Caco-2 (cell line): ENCODE measurements at regions not wholly inside any gene's neighbourhood (a gene's known extent, or its start where the extent isn't known, plus 50 kb on each side); places are given as distances from the start of the nearest gene placed in this dataset.

Experiments used
- BruUV-seq: library from RNA; stranded (reverse); fragments of 400-500 nt; replicated peaks from 2 replicates; lab custom pipeline; 2021; lab: Mats Ljungman, UMichigan
- CTCF ChIA-PET: fragments of 300-600 bp; sonication (Branson Sonifier 250); formaldehyde crosslinking; loops from one replicate; lab custom pipeline; 2022; ENCODE audit warnings: antibody characterized with exemption; lab: Charles Lee
- POLR2A ChIA-PET: fragments of 300-600 bp; sonication (Branson Sonifier 250); formaldehyde crosslinking; loops from one replicate; lab custom pipeline; 2022; ENCODE audit warnings: antibody characterized with exemption; lab: Charles Lee
- DNase-seq, 2 experiments: peaks; one replicate each; pipeline versions ENCODE4 v3.0.0 to v3.0.0-alpha.2; 2020 to 2022
- H3K27me3 ChIP-seq: replicated peaks from 2 replicates; pipeline ENCODE4 v1.6.0; 2011; ENCODE audit warnings: low read length; ENCODE audit not compliant: control insufficient read depth, insufficient read depth
- H3K36me3 ChIP-seq: 2 replicates; pipeline ENCODE4 v1.5.1; 2011; ENCODE audit warnings: low read length; ENCODE audit not compliant: control insufficient read depth, insufficient read depth
- H3K4me1 ChIP-seq: fragments of 250-450 bp; sonication (Bioruptor Pico); 2 replicates; pipeline ENCODE4 v1.5.1; 2020; ENCODE audit warnings: mild to moderate bottlenecking
- H3K4me3 ChIP-seq: 2 replicates; pipeline ENCODE4 v1.5.1; 2011; ENCODE audit warnings: low read depth, mild to moderate bottlenecking, control low read depth, low read length
- H3K9me3 ChIP-seq: fragments of 250-450 bp; sonication (Bioruptor Pico); 2 replicates; pipeline ENCODE4 v1.5.1; 2020; ENCODE audit warnings: mild to moderate bottlenecking, moderate library complexity
- H3K27ac Mint-ChIP-seq: one replicate; pipeline ENCODE4 v1.8.0; 2022; ENCODE audit warnings: mixed read lengths; ENCODE audit not compliant: unreplicated experiment
- H3K27me3 Mint-ChIP-seq: one replicate; pipeline ENCODE4 v1.8.0; 2022; ENCODE audit warnings: mixed read lengths; ENCODE audit not compliant: insufficient read depth, unreplicated experiment
- H3K36me3 Mint-ChIP-seq: one replicate; pipeline ENCODE4 v1.8.0; 2022; ENCODE audit warnings: mild to moderate bottlenecking, mixed read lengths; ENCODE audit not compliant: insufficient read depth, unreplicated experiment
- H3K4me1 Mint-ChIP-seq: one replicate; pipeline ENCODE4 v1.8.0; 2022; ENCODE audit warnings: low read depth, mixed read lengths; ENCODE audit not compliant: unreplicated experiment
- H3K4me3 Mint-ChIP-seq: one replicate; pipeline ENCODE4 v1.8.0; 2022; ENCODE audit warnings: mild to moderate bottlenecking, moderate library complexity, mixed read lengths; ENCODE audit not compliant: unreplicated experiment
- H3K9me3 Mint-ChIP-seq: one replicate; pipeline ENCODE4 v1.8.0; 2022; ENCODE audit warnings: mixed read lengths; ENCODE audit not compliant: unreplicated experiment
- CTCF ChIP-seq, 2 experiments: fragments of 200-600 bp in 1 of 2; IDR thresholded peaks; 1 replicate in 1 of 2; 2 replicates in 1 of 2; pipeline versions ENCODE4 v1.5.1 to v1.8.0; 2011 to 2022; ENCODE audit warnings: antibody characterized with exemption in 1 of 2, control low read depth in 1 of 2, inconsistent platforms in 1 of 2, low read depth in 1 of 2, low read length in 1 of 2, mild to moderate bottlenecking in 1 of 2, moderate library complexity in 1 of 2; ENCODE audit not compliant: insufficient read depth in 1 of 2, severe bottlenecking in 1 of 2, unreplicated experiment in 1 of 2
- intact Hi-C: fragments of 100-400 bp; cut with micrococcal nuclease; formaldehyde crosslinking; loops from one replicate; pipeline ENCODE4 v1.10.0; 2022; ENCODE audit not compliant: unreplicated experiment

GRCh38 chr5:158389786-158390185, 530.8 kb upstream of the CLINT1 start:
- H3K4me1 ChIP-seq: no peaks in the 10 kb centered on the region
- no peak overlapping the region for H3K4me3 ChIP-seq
- peaks cover 4% of the 10 kb centered on the region for H3K9me3 Mint-ChIP-seq
- no peak for TF ChIP-seq CTCF (IDR thresholded peaks at IDR 0.05; ENCODE audit: insufficient read depth in 1 of 2, low read depth in 1 of 2, low read length in 1 of 2, severe bottlenecking in 1 of 2, unreplicated experiment in 1 of 2)
- H3K36me3 ChIP-seq: no peaks in the 10 kb centered on the region
- H3K36me3 Mint-ChIP-seq: no peaks in the 10 kb centered on the region
- H3K27me3 ChIP-seq: no peaks in the 10 kb centered on the region
- no peak overlapping the region for H3K27ac Mint-ChIP-seq
- ChIA-PET POLR2A (no interaction called here), CTCF (no interaction called here)
- H3K27me3 Mint-ChIP-seq: peaks cover 3% of the 10 kb centered on the region
- intact Hi-C loops: no loop called here
- H3K4me3 Mint-ChIP-seq: no peak overlapping the region
- H3K4me1 Mint-ChIP-seq: no peaks in the 10 kb centered on the region
- BruUV-seq: no TSS peak
- H3K9me3 ChIP-seq: no peaks in the 10 kb centered on the region; the same call in 1 of the 2 replicates
- DNase-seq: no peak

GRCh38 chr5:158388021-158388420, 529.1 kb upstream of the CLINT1 start:
- peaks cover 3% of the 10 kb centered on the region for H3K27me3 Mint-ChIP-seq
- no peak for TF ChIP-seq CTCF (IDR thresholded peaks at IDR 0.05; ENCODE audit: insufficient read depth in 1 of 2, low read depth in 1 of 2, low read length in 1 of 2, severe bottlenecking in 1 of 2, unreplicated experiment in 1 of 2)
- peaks cover 9% of the 10 kb centered on the region for H3K9me3 Mint-ChIP-seq
- Histone ChIP-seq H3K27me3 (no peaks in the 10 kb centered on the region), H3K4me1 (no peaks in the 10 kb centered on the region), H3K36me3 (no peaks in the 10 kb centered on the region), H3K4me3 (no peak overlapping the region), H3K9me3 (no peaks in the 10 kb centered on the region; the same call in 1 of the 2 replicates)
- no peak overlapping the region for H3K27ac Mint-ChIP-seq
- DNase-seq: no peak
- no peaks in the 10 kb centered on the region for H3K36me3 Mint-ChIP-seq
- intact Hi-C loops: no loop called here
- CTCF ChIA-PET: no interaction called here
- POLR2A ChIA-PET: no interaction called here
- no peaks in the 10 kb centered on the region for H3K4me1 Mint-ChIP-seq
- H3K4me3 Mint-ChIP-seq: no peak overlapping the region
- BruUV-seq: no TSS peak

GRCh38 chr5:158387499-158387898, 528.6 kb upstream of the CLINT1 start:
- POLR2A ChIA-PET: no interaction called here
- no peaks in the 10 kb centered on the region for H3K4me1 Mint-ChIP-seq
- CTCF ChIA-PET: no interaction called here
- peaks cover 9% of the 10 kb centered on the region for H3K9me3 Mint-ChIP-seq
- no peaks in the 10 kb centered on the region for H3K36me3 Mint-ChIP-seq
- BruUV-seq: no TSS peak
- H3K27ac Mint-ChIP-seq: no peak overlapping the region
- no peaks in the 10 kb centered on the region; the same call in 1 of the 2 replicates for H3K9me3 ChIP-seq
- H3K4me1 ChIP-seq: no peaks in the 10 kb centered on the region
- H3K4me3 Mint-ChIP-seq: no peak overlapping the region
- TF ChIP-seq CTCF (IDR thresholded peaks at IDR 0.05; ENCODE audit: insufficient read depth in 1 of 2, low read depth in 1 of 2, low read length in 1 of 2, severe bottlenecking in 1 of 2, unreplicated experiment in 1 of 2): no peak
- no peak overlapping the region for H3K4me3 ChIP-seq
- DNase-seq: no peak
- H3K27me3 Mint-ChIP-seq: peaks cover 3% of the 10 kb centered on the region
- H3K27me3 ChIP-seq: no peaks in the 10 kb centered on the region
- intact Hi-C loops: no loop called here
- no peaks in the 10 kb centered on the region for H3K36me3 ChIP-seq
